IMR-90 (cell line): ENCODE measurements at regions not wholly inside any gene's neighbourhood (a gene's known extent, or its start where the extent isn't known, plus 50 kb on each side); places are given as distances from the start of the nearest gene placed in this dataset.

Source experiments
- ATAC-seq: fragments of 200-7000 bp; cut with Tn5 transposase; 2 replicates; pipeline ENCODE4 v1.9.1; 2020; ENCODE audit warnings: low read depth, mild to moderate bottlenecking, moderate library complexity
- BruUV-seq: library from RNA; stranded (reverse); fragments of 400-500 nt; replicated peaks from 2 replicates; lab custom pipeline; 2021; lab: Mats Ljungman, UMichigan
- CTCF ChIA-PET: fragments of 300-600 bp; formaldehyde crosslinking; extraction: SDS; loops from one replicate; lab custom pipeline; 2021; ENCODE audit warnings: antibody characterized with exemption; lab: Yijun Ruan, JAX
- POLR2A ChIA-PET: fragments of 300-600 bp; sonication (Branson Sonifier 250); formaldehyde crosslinking; loops from one replicate; lab custom pipeline; 2022; ENCODE audit warnings: antibody characterized with exemption; ENCODE audit not compliant: unreplicated experiment; lab: Charles Lee
- DNase-seq: peaks from one replicate; pipeline ENCODE4 v3.0.0; 2013
- H2AFZ ChIP-seq: replicated peaks from 2 replicates; pipeline ENCODE3; 2013; ENCODE audit warnings: low read length, mild to moderate bottlenecking; ENCODE audit not compliant: poor library complexity
- H2AK5ac ChIP-seq: 2 replicates; pipeline ENCODE4 v1.6.1; 2013; ENCODE audit warnings: low read depth, low read length, inconsistent platforms
- H2AK9ac ChIP-seq: replicated peaks from 2 replicates; pipeline ENCODE3; 2013; ENCODE audit warnings: mild to moderate bottlenecking, low read depth, low read length, moderate library complexity; ENCODE audit not compliant: poor library complexity
- H2BK120ac ChIP-seq: 2 replicates; pipeline ENCODE4 v1.6.1; 2013; ENCODE audit warnings: low read depth, low read length, inconsistent platforms
- H2BK15ac ChIP-seq: 3 replicates; pipeline ENCODE4 v1.6.1; 2013; ENCODE audit warnings: low read depth, low read length, inconsistent platforms
- H2BK20ac ChIP-seq: 2 replicates; pipeline ENCODE4 v1.6.1; 2013; ENCODE audit warnings: low read depth, mild to moderate bottlenecking, inconsistent platforms, low read length, moderate library complexity
- H2BK5ac ChIP-seq: 2 replicates; pipeline ENCODE4 v1.6.1; 2013; ENCODE audit warnings: mild to moderate bottlenecking, low read depth, low read length, inconsistent platforms; ENCODE audit not compliant: poor library complexity, severe bottlenecking
- H3K14ac ChIP-seq: replicated peaks from 2 replicates; pipeline ENCODE4 v1.6.1; 2013; ENCODE audit warnings: low read depth, low read length, inconsistent platforms
- H3K18ac ChIP-seq: 2 replicates; pipeline ENCODE4 v1.6.1; 2013; ENCODE audit warnings: low read depth, low read length, control low read depth
- H3K23ac ChIP-seq: 2 replicates; pipeline ENCODE4 v1.6.1; 2013; ENCODE audit warnings: low read depth, low read length, inconsistent platforms
- H3K27ac ChIP-seq: 2 replicates; pipeline ENCODE4 v1.5.1; 2013; ENCODE audit warnings: mild to moderate bottlenecking, control low read depth, low read length; ENCODE audit not compliant: insufficient read depth
- H3K27me3 ChIP-seq: 2 replicates; pipeline ENCODE4 v1.6.1; 2013; ENCODE audit warnings: low read length; ENCODE audit not compliant: control insufficient read depth, insufficient read depth
- H3K36me3 ChIP-seq: 2 replicates; pipeline ENCODE4 v1.6.1; 2013; ENCODE audit warnings: low read length, mixed read lengths; ENCODE audit not compliant: control insufficient read depth, insufficient read depth
- H3K4ac ChIP-seq: 2 replicates; pipeline ENCODE4 v1.6.1; 2013; ENCODE audit warnings: low read depth, low read length, inconsistent platforms
- H3K4me1 ChIP-seq: 2 replicates; pipeline ENCODE4 v1.6.1; 2013; ENCODE audit warnings: low read length, mixed read lengths; ENCODE audit not compliant: control insufficient read depth, insufficient read depth
- H3K4me2 ChIP-seq: 2 replicates; pipeline ENCODE4 v1.6.1; 2013; ENCODE audit warnings: low read depth, mild to moderate bottlenecking, control low read depth, low read length, moderate library complexity
- H3K4me3 ChIP-seq: 2 replicates; pipeline ENCODE4 v1.5.1; 2013; ENCODE audit warnings: low read depth, mild to moderate bottlenecking, control low read depth, low read length, moderate library complexity; ENCODE audit not compliant: insufficient read depth
- H3K56ac ChIP-seq: 2 replicates; pipeline ENCODE4 v1.6.1; 2013; ENCODE audit warnings: low read length, inconsistent platforms; ENCODE audit not compliant: insufficient read depth; ENCODE audit errors: extremely low read depth
- H3K79me1 ChIP-seq, 2 experiments: 2 replicates each; pipeline ENCODE4 v1.6.1; 2013; ENCODE audit warnings: low read length in 2 of 2, inconsistent platforms in 1 of 2, low read depth in 1 of 2
- H3K9ac ChIP-seq: 2 replicates; pipeline ENCODE4 v1.6.1; 2013; ENCODE audit warnings: low read depth, low read length, control low read depth
- H3K9me1 ChIP-seq: 2 replicates; pipeline ENCODE4 v1.6.1; 2013; ENCODE audit warnings: low read length, inconsistent platforms; ENCODE audit not compliant: insufficient read depth
- H3K9me3 ChIP-seq: 2 replicates; pipeline ENCODE4 v1.6.1; 2013; ENCODE audit warnings: low read length; ENCODE audit not compliant: control insufficient read depth, insufficient read depth
- H4K20me1 ChIP-seq: 2 replicates; pipeline ENCODE4 v1.6.1; 2013; ENCODE audit warnings: low read length, inconsistent platforms; ENCODE audit not compliant: insufficient read depth
- H4K5ac ChIP-seq: 2 replicates; pipeline ENCODE4 v1.6.1; 2013; ENCODE audit warnings: mild to moderate bottlenecking, low read depth, low read length, control low read depth
- H4K8ac ChIP-seq, 2 experiments: 2 replicates each; pipeline ENCODE4 v1.6.1; 2013; ENCODE audit warnings: low read depth in 2 of 2, low read length in 2 of 2, control low read depth in 1 of 2, inconsistent platforms in 1 of 2
- H4K91ac ChIP-seq: 2 replicates; pipeline ENCODE4 v1.6.1; 2013; ENCODE audit warnings: low read depth, low read length, inconsistent platforms; ENCODE audit not compliant: insufficient read depth
- BHLHE40 ChIP-seq: fragments of 150-350 bp; IDR thresholded peaks from 2 replicates; pipeline ENCODE4 v1.6.1; 2016; ENCODE audit warnings: mild to moderate bottlenecking, low read depth, low read length
- CEBPB ChIP-seq: IDR thresholded peaks from 2 replicates; pipeline ENCODE4 v1.6.1; 2012; ENCODE audit warnings: low read depth, low read length, improper control_type of control experiment
- CHD1 ChIP-seq: IDR thresholded peaks from 2 replicates; pipeline ENCODE4 v1.6.1; 2012; ENCODE audit warnings: low read depth, low read length, improper control_type of control experiment
- FOS ChIP-seq: fragments of 150-350 bp; IDR thresholded peaks from 2 replicates; pipeline ENCODE4 v1.6.1; 2016; ENCODE audit warnings: low read depth, low read length
- MAFK ChIP-seq: IDR thresholded peaks from 2 replicates; pipeline ENCODE4 v1.6.1; 2012; ENCODE audit warnings: low read depth, low read length, improper control_type of control experiment
- MAZ ChIP-seq: IDR thresholded peaks from 2 replicates; pipeline ENCODE4 v1.6.1; 2012; ENCODE audit warnings: low read depth, mild to moderate bottlenecking, low read length, improper control_type of control experiment, moderate library complexity, borderline replicate concordance
- MXI1 ChIP-seq: IDR thresholded peaks from 2 replicates; pipeline ENCODE4 v1.6.1; 2012; ENCODE audit warnings: low read depth, mild to moderate bottlenecking, low read length, moderate library complexity, borderline replicate concordance
- NFE2L2 ChIP-seq: fragments of 150-350 bp; IDR thresholded peaks from 2 replicates; pipeline ENCODE4 v1.6.1; 2016; ENCODE audit warnings: low read depth, mild to moderate bottlenecking, low read length
- RAD21 ChIP-seq: IDR thresholded peaks from 2 replicates; pipeline ENCODE4 v1.6.1; 2012; ENCODE audit warnings: low read length, improper control_type of control experiment
- RCOR1 ChIP-seq: IDR thresholded peaks from 2 replicates; pipeline ENCODE4 v1.6.1; 2012; ENCODE audit warnings: mild to moderate bottlenecking, low read length, improper control_type of control experiment; ENCODE audit not compliant: insufficient replicate concordance
- RFX5 ChIP-seq: IDR thresholded peaks from 2 replicates; pipeline ENCODE4 v1.8.0; 2012; ENCODE audit warnings: low read depth, mild to moderate bottlenecking, low read length, moderate library complexity
- SMC3 ChIP-seq: fragments of 150-350 bp; IDR thresholded peaks from 2 replicates; pipeline ENCODE4 v1.6.1; 2016; ENCODE audit warnings: low read depth, mild to moderate bottlenecking, antibody characterized with exemption, low read length, moderate library complexity
- WGBS, 2 experiments: methylation state at CpG; one replicate each; pipeline versions ENCODE4 v1.1.5 to v1.1.7; 2013; ENCODE audit warnings: missing lambda C conversion rate in 2 of 2; ENCODE audit not compliant: insufficient read length in 1 of 2; ENCODE audit errors: extremely low coverage in 2 of 2; 5-methylcytosine and 5-hydroxymethylcytosine counted together
- dilution Hi-C: fragments of 300-500 bp; cut with HindIII; formaldehyde crosslinking; loops from one replicate; pipeline ENCODE4 v1.14.3; 2018; ENCODE audit warnings: low sequenced_read_pairs; ENCODE audit not compliant: unreplicated experiment
- in situ Hi-C: fragments of 300-500 bp; cut with MboI; formaldehyde crosslinking; loops from 3 replicates; pipeline ENCODE4 v1.14.3; 2019; ENCODE audit warnings: low sequenced_read_pairs, inconsistent platforms, mixed read lengths
- intact Hi-C: fragments of 100-400 bp; cut with micrococcal nuclease; formaldehyde crosslinking; loops from 2 replicates; pipeline ENCODE4 v1.10.0; 2022
- TF ChIP-seq, protein P1 (sequence below): fragments of 150-350 bp; IDR thresholded peaks from 2 replicates; pipeline ENCODE4 v1.6.1; 2017; ENCODE audit warnings: mild to moderate bottlenecking, antibody characterized with exemption, low read length, low read depth
- TF ChIP-seq, protein P2 (sequence below): conservative IDR thresholded peaks from 2 replicates; pipeline ENCODE4 v1.5.1; 2012; ENCODE audit warnings: mild to moderate bottlenecking, low read depth, low read length, improper control_type of control experiment

GRCh38 chr7:42997611-42998010 lies 65.4 kb downstream of the MRPL32 start:
- no peak overlapping the region for H2BK5ac ChIP-seq

More at GRCh38 chr7:42997611-42998010, 65.4 kb downstream of the MRPL32 start:
- Histone ChIP-seq H2BK15ac (no peak overlapping the region), H3K4me2 (no peak overlapping the region), H3K4ac (no peak overlapping the region), H2BK20ac (no peak overlapping the region), H4K91ac (no peak overlapping the region), H3K9me1 (no peaks in the 10 kb centered on the region), H3K36me3 (no peaks in the 10 kb centered on the region), H3K9ac (no peak overlapping the region), H3K23ac (no peak overlapping the region), H2AK9ac (no peak overlapping the region), H3K14ac (no peak overlapping the region), H3K56ac (no peak overlapping the region), H4K20me1 (no peaks in the 10 kb centered on the region), H4K8ac (no peak overlapping the region), H3K4me1 (no peaks in the 10 kb centered on the region), H3K27me3 (peaks cover 2% of the 10 kb centered on the region), H2BK120ac (no peak overlapping the region), H4K5ac (no peak overlapping the region), H2AFZ (no peak overlapping the region), H3K9me3 (no peaks in the 10 kb centered on the region), H2AK5ac (no peak overlapping the region), H3K4me3 (no peak overlapping the region), H3K27ac (no peak overlapping the region), H3K18ac (no peak overlapping the region), H3K79me1 (no peaks in the 10 kb centered on the region)
- TF ChIP-seq CHD1 (no peak), RFX5 (no peak), CEBPB (no peak), NFE2L2 (no peak), RAD21 (no peak), SMC3 (no peak), FOS (no peak), MAFK (no peak), BHLHE40 (no peak), MAZ (no peak), MXI1 (no peak), RCOR1 (no peak)
- TF ChIP-seq, protein P1, sequence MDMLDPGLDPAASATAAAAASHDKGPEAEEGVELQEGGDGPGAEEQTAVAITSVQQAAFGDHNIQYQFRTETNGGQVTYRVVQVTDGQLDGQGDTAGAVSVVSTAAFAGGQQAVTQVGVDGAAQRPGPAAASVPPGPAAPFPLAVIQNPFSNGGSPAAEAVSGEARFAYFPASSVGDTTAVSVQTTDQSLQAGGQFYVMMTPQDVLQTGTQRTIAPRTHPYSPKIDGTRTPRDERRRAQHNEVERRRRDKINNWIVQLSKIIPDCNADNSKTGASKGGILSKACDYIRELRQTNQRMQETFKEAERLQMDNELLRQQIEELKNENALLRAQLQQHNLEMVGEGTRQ = no peak
- TF ChIP-seq, protein P2, sequence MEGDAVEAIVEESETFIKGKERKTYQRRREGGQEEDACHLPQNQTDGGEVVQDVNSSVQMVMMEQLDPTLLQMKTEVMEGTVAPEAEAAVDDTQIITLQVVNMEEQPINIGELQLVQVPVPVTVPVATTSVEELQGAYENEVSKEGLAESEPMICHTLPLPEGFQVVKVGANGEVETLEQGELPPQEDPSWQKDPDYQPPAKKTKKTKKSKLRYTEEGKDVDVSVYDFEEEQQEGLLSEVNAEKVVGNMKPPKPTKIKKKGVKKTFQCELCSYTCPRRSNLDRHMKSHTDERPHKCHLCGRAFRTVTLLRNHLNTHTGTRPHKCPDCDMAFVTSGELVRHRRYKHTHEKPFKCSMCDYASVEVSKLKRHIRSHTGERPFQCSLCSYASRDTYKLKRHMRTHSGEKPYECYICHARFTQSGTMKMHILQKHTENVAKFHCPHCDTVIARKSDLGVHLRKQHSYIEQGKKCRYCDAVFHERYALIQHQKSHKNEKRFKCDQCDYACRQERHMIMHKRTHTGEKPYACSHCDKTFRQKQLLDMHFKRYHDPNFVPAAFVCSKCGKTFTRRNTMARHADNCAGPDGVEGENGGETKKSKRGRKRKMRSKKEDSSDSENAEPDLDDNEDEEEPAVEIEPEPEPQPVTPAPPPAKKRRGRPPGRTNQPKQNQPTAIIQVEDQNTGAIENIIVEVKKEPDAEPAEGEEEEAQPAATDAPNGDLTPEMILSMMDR = no peak
- DNase-seq (no peak), ATAC-seq (no peak)
- intact Hi-C loops (no loop called here), dilution Hi-C loops (no loop called here), in situ Hi-C loops (no loop called here)
- no TSS peak for BruUV-seq
- CTCF ChIA-PET = no interaction called here
- 58% methylated on average over 2 of the region's 3 CpGs; no CpG with 5 or more reads in 1 of the 2 experiments for WGBS, 2 experiments
- POLR2A ChIA-PET = no interaction called here
